HG02623 (cell line): ENCODE measurements at regions not wholly inside any gene's neighbourhood (a gene's known extent, or its start where the extent isn't known, plus 50 kb on each side); places are given as distances from the start of the nearest gene placed in this dataset.
"Not testable (repeated sequence)": the region's sequence is repeated elsewhere in the genome, so short reads cannot be mapped to it uniquely, and the experiment has no call there.

Experiments used
- ATAC-seq: cut with Tn5 transposase; IDR thresholded peaks from one replicate; pipeline ENCODE4 v1.9.1; 2021; ENCODE audit warnings: moderate library complexity; ENCODE audit not compliant: unreplicated experiment

DNA sequence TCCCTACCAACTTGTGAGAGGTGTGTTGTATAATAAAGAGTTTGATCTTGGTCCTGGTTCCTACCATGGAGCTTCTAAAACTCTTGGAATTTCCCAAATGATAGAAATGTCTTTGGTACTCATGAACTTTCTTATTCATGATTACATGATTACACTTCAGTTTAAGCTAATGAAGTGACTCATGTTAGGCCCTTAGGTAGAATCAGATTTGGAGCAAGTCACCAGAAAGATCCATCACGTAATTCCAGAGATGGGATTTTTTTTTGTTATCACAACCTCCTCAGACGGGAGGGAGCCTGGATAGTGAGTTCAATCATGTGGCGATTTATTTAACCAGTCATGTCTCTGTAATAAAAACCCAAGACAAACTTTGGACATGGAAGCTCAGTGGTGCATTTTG, 1287.6 kb upstream of the ZEB2 start:
- ATAC-seq: no peak

DNA sequence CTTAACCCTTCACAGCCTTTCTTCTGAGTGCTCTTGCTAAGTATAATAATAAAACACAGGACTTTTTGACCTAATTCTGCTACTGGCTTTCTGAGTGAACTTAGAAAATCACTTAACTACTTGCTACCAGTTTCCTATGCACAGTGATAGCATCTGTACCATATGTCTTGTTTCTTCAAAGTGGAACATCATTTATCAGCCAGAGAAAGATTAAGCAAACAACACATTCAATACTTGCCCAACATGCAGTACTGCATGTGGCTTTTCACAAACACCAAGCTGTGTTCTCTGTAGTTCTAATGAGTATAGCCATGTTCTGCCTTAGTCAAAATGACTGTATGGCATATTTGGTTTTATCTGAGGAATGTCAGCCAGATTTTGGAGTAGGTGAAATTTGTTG, 1286.6 kb upstream of the ZEB2 start:
- ATAC-seq: no peak

DNA sequence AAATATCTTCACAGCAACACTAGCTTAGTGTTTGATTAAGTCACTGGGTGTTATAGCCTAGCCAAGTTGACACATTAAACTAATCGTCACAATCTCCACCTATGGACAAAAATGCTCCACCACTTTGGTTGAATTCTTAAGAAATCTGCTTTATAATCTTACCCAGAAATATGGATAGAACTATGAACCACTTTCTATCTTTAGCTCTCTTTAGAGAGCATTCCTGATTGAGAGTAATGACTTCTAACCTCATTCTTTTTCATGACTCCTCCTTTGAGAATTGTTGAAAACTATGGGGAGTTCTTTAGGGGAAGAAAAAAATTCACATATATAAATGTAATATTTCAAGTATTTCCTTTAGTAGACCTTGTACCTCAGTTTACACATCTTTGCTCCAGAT, 1282.2 kb upstream of the ZEB2 start:
- ATAC-seq: no peak

DNA sequence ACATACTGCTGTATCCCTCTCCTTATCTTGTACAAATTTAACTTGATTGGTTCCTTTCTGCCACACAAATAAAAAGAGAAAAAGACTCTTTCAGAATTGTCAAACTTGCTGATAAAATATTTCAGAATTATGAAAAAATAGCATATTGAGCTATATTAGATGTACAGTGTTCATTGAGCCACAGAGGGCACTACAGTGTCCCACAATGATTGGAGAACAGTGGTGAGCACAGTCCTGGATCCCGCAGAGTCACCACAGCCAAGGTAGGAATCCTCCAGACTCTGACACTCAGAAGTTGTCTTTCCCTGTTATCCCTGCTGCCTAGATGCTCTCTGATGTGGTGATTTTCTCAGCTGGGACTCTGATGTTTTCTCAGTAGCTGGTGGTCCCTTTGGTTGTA, 1281.3 kb upstream of the ZEB2 start:
- no peak for ATAC-seq

DNA sequence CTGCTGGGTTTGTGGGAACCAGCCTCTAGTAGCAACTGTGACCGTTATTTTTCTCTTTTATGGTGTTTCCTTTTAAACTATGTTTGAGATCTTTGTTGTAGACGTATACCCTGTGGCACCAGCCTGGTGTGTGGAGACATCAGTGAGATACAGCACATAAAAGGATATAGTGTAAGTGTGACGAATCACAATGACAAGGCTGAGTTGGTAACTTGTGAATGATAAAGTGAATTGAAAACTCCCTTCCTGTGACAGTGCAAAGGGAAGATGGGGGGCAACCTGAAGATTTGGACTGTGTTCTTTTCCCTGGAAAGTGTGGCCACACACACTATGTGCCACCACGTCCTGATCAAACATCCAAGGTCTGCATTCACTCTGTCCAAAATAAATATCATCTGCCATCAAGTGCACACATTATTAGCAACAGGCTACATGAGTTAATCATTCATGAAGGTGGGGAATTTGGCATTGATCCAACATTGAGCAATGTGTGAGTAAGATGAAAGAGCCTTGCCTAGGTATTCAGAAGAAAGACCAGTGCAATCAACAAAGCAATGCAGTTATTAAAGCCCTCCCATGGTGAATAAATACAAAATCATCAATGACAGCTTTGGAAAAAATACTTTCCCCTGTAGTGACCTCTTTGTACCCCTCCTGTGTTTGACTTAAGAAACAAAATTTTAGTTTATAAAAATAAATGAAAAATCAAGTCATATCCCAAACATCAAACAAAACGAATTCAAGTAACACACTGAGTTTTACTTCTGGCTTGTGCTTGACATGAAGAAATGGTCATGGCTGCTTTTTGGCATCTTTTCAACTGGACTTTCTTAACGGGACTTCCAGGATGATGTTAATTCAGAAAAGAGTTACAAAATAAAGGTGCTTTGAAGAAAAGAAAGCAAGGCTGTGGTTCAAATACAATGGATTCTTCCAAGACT, 1280.5 kb upstream of the ZEB2 start:
- ATAC-seq: no peak

DNA sequence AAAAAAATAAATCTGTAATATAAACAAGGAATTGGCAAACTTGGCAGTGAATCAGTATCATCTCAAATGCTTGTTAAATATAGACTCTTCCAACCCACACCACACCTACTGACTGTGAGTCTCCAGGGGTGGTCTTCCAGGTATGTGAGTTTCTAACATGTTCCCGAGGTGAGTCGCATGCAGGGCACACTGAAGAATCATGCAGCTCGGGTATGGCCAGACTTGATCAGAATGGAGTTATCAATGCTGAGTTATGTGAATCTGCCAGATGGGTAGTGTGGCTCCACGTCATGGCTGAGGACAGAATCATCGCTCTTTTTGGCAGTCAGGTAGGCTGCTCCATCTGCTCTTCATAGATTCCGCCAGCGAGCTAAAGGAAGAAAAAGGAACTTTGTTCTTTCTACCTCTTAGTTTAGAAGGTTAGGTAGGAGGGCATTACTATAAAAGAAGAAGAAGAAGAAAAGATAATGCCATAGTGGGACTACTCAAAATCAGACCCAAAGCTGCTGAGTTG, 1279.7 kb upstream of the ZEB2 start:
- ATAC-seq: no peak

DNA sequence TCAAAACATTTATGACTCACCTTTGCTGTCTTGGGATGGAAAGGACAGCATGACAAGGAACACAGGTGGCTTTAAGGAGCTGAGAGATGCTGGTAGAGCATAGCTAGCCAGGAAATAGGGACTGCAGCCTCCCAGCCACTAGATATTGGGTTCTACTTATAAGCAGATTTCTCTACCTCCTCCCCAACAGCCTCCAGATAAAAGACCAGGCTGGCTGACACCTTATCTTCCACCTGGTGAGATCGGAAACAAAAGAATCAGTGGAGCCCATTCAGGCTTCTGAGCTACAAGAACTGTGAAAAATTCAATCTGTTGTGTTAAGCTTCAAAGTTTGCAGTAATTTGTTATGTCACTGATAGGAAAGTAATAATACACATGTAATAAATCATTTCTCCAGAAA, 1278.5 kb upstream of the ZEB2 start:
- no peak for ATAC-seq

DNA sequence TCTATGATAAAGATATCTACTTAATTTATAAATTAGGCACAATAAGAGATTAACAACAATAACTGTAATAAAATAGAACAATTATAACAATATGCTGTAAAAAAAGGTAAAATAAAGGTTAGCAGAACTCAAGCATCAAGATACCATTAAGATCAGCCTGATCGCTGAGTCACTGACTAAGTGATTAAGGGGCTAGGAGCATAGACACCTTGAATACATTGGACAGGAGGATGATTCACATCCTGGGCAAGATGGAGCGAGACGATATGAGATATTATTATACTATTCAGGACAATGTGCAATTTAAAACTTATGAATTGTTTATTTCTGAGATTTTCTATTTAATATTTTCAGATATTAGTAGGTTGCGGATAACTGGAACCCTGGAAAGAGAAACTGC, 1277.8 kb upstream of the ZEB2 start:
- ATAC-seq: no peak

DNA sequence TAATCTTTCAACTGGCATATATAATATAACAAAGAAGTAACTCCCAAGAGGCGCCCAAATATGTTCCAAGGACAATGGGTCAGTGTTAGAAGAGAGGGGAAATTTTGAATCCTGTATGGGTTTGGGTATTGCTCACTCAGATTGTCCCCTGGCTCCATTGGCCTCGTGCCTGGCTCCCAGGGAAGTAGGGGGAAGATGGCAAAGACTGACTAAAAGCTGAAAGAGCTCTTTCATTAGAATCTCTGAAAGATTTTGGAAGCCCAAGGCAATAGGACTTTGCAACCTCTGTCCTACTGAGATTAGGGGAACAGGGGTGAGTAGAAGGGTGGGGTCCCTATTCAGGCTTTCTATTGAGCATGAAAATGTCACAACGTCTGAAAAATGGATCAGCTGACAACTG, 1272.8 kb upstream of the ZEB2 start:
- no peak for ATAC-seq

DNA sequence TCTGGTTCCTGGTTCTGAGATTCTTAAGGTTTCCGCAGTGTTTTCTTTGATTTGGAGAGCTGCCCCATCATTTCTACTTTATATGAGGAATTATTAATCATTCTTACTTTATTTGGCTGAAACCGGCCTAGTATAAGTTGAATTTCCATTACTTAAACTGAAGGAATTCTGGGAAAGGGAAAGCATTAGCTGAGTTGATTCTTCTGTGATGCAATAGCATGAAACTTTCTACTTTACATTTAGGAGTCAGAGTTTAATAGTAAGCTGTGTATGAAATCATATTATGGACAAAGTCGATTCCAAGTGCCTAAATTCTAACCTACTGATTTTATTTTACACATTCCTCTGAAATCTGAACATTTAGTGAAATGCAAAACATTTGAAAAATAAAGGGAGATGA, 1269.7 kb upstream of the ZEB2 start:
- no peak for ATAC-seq

DNA sequence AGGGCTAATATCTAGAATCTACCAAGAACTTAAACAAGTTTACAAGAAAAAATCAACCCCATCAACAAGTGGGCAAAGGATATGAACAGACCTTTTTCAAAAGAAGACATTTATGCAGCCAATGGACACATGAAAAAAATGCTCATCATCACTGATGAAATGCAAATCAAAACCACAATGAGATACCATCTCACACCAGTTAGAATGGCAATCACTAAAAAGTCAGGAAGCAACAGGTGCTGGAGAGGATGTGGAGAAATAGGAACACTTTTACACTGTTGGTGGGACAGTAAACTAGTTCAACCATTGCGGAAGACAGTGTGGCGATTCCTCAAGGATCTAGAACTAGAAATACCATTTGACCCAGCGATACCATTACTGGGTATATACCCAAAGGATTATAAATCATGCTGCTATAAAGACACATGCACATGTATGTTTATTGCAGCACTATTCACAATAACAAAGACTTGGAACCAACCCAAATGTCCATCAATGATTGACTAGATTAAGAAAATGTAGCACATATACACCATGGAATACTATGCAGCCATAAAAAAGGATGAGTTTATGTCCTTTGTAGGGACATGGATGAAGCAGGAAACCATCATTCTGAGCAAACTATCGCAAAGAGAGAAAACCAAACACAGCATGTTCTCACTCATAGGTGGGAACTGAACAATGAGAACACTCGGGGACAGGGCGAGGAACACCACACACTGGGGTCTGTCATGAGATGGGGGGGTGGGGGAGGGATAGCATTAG, 1267.9 kb upstream of the ZEB2 start:
- ATAC-seq: not testable (repeated sequence)

DNA sequence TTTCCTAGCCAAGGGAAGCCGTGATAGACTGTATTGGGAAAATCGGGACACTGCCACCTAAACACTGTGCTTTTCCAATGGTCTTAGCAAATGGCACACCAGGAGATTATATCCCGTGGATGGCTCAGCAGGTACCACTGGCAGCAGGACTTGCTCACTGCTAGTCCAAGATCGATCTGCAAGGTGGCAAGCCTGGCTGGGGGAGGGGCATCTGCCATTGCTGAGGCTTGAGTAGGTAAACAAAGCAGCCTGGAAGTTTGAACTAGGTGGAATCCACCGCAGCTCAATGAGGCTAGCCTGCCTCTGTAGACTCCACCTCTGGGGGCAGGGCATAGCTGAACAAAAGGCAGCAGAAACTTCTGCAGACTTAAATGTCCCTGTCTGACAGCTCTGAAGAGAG, 1262.7 kb upstream of the ZEB2 start:
- ATAC-seq: not testable (repeated sequence)

DNA sequence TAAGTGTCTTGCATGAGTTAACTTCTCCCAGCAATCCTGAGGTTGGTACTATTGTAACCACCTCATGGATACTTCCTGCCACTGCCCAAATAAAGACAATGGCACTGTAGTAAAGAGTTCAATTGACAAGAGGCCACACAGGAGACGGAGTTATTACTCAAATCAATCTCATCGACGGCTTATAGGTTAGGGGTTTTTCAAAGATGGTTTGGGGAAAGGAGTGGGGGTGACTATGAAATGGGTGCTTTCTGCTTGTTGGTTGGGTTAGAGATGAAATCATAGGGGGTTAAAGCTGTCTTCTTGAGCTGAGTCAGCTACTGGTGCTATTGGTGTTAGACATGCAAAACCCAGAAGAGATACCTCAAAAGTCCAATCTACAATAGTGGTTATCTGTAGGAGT, 1258.0 kb upstream of the ZEB2 start:
- ATAC-seq: peak; percentile 53

DNA sequence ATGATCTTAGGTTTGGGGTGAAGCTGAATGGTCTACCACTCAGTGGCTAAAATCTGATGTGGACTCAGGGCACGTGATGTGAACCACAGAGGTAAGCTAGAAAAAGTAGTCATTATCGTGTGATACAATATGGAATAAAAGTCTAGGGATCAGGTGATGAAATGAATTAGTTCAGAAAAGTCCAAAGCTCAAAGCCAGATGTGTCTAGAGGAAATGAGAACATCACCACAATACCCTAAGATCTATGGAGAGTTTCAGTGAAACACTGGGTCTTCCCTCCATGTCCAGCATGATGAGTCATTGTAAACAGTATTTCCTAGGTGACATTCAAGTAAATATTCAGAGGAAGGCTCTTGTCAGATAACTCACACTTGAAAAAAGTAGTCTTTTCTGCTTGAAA, 1257.4 kb upstream of the ZEB2 start:
- peak; percentile 17 for ATAC-seq

DNA sequence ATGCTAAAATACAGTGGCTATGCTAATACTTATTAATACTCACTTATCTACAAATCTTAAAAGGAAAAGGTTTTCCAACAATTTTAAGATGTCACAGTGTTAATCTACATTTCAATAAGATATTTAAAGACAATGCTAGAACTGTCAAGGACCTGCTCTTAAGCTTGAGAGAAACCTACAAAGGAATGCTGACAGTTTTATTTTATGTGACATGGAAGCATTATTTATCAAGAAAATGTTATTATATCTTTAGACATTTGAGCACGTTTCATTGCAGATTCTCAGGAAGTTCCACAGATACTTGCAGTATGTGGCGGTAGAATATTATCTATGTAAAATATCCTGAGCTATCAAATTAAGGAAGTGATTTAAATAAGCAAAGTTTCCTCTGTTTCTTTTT, 1255.7 kb upstream of the ZEB2 start:
- ATAC-seq: no peak

DNA sequence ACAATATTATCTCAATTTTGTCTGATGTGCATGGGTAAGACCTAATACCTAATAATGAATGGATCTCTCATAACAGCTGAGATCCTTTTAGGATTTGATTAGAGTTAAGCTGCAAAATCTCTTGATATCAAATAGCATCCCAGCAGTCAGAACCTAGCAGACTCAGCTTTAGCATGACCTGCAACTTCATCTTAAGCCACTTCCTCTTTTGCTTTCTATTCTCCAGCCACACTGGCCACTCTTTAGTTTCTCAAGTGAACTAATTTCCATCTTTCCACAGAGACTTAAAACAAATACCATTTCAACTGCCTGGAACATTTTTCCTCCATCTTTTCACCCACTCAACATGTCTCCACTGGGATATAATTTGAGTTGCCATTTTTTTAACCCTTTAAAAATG, 1251.6 kb upstream of the ZEB2 start:
- peak; percentile 99 for ATAC-seq

DNA sequence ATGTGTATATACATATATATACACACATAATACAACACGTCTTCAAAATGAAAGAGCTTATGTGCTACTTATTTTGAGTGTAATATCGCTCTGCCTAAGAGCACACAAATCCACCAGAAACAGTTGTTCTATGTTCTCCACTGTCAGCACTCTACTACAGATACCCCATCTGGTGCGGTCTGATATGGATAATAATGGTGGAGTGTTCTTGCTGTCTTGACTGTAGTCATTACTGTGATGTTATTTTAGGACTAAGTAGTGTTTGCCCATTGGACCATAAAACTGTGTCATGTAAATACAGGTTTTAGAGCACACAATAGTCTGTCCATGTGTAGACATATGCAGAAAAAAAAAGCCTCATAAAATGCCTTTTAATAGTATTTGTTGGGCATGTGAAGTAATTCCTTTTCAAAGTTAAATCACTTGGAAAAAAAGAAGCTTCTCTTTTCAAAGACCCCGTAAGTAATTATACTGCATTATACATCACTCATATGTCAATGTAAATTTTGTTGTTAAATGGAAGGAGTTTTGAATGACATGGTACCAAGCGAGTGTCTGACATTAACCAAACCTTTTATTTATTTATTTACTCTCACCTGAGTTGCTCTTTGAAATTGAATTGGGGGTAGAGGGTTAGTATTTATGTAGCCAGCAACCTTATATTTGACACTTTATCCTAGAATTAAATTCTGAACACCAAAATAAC, 1249.2 kb upstream of the ZEB2 start:
- no peak for ATAC-seq

DNA sequence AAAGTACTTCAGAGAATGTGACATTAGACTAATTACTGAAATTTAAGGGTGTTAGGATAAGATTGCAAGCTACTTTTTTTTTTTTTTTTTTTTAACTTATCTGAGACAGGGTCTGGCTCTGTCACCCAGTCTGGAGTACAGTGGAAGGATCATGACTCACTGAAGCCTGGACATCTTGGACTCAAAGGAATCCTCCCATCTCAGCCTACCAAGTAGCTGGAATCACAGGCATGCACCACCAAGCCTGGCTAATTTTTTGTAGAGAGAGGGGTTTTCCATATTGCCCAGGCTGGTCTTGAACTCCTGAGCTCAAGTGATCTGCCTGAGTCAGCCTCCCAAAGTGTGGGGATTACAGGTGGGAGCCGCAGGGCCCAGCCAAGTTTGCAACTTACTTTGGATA, 1246.0 kb upstream of the ZEB2 start:
- no peak for ATAC-seq

DNA sequence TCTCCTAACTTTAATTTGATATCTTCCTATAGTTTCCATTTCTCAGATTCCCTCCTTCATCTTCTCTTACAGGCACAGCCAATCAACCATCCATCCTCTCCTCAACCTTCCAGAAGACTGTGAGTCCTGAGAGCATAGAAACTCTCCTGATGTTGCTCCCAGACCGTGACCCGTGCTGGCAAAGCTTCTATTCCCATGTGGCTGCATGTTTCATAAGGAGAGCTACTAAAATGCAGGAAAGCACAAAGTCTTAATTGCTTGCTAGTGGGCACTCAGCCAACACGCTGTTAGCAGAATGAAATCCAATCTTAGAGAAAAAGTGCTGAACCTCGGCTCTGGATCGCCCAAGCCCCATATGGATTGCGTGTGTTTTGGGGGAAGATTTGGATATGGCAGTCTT, 1244.7 kb upstream of the ZEB2 start:
- ATAC-seq: no peak

DNA sequence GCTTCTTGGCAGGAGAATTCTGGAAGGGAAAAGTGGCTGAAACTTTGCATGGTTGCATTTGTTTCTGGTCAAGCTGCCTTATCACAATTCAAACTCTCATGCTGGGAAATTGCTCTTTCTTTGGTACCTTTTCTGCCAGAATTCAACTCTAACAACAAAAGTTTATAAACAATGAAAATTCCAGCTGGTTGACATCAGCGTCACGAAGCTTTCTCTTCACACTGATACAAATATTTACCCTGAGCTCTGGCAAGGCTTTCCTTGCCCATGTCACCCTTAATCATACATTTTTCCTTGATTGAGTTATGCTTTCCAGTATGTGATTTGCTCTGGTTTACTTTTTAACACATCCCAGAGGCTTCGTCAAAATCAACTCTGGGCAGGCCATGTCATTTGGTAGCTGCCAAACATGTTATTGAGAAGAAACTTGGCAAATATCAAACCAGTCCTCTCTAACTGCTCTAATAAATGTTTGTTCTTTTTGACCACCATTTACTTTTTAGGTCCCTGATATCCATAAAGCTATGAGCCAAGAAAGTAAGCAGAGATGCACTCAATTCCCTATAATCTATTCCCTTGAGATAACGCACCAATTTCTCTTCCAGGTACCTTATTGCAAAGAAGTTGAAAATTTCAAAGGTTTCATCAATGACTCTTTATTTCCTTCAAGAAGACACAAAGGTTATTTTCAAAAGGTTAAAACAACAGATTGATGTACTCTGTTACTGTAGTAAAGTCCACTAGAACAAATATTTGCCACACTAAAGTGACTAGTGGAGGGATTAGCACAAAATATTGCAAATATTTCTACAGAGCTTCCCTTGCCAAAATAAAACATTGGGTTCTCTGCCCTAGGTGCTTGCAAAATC, 1241.1 kb upstream of the ZEB2 start:
- ATAC-seq: no peak
